ENCODE measurements at regions not wholly inside any gene's neighbourhood (a gene's known extent, or its start where the extent isn't known, plus 50 kb on each side); places are given as distances from the start of the nearest gene placed in this dataset.
A peak's percentile ranks its signal among the peaks of the same experiment; 100 is the strongest.

DNA sequence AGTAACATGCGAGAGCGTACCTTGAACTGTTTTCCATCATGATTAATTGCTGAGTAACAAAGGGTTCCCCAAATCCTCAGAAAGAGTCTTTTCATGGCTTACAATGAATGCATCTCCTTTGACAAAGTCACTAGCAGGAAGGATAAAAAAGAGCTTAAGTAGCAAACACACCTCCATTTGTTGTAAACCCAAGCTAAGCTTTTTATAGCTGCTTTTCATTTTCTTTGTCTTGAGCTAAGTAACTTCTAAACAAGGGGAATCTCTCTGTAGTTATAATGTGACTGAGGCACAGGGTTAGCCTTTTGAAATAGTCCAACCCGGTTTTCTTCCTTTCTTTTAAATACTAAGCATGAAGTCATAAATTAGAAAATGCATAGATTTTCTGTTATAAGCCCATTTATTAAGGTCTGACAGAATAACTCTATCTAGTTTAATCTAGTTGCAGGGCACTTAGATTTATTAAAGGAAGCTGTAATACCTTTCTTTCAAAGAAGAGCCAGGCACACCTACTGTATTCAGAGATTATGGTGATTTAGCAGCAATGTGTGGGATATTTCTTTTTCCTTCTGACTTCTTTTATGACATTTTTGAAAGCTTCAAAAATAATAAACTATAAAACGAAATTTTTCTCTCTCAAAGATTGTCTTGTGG is 226.9 kb upstream of the SMIM31 start:
- Histone ChIP-seq H3K4me3 (no peak overlapping the region), H3K9me3 (no peaks in the 10 kb centered on the region), H3K4me1 (no peaks in the 10 kb centered on the region), H3K27me3 (no peaks in the 10 kb centered on the region), H3K36me3 (no peaks in the 10 kb centered on the region), H3K27ac (no peak overlapping the region)
- intact Hi-C loops (cut with DNase I) = no loop called here
- DNase-seq (no peak), ATAC-seq (no peak)
- TF ChIP-seq, protein P1, sequence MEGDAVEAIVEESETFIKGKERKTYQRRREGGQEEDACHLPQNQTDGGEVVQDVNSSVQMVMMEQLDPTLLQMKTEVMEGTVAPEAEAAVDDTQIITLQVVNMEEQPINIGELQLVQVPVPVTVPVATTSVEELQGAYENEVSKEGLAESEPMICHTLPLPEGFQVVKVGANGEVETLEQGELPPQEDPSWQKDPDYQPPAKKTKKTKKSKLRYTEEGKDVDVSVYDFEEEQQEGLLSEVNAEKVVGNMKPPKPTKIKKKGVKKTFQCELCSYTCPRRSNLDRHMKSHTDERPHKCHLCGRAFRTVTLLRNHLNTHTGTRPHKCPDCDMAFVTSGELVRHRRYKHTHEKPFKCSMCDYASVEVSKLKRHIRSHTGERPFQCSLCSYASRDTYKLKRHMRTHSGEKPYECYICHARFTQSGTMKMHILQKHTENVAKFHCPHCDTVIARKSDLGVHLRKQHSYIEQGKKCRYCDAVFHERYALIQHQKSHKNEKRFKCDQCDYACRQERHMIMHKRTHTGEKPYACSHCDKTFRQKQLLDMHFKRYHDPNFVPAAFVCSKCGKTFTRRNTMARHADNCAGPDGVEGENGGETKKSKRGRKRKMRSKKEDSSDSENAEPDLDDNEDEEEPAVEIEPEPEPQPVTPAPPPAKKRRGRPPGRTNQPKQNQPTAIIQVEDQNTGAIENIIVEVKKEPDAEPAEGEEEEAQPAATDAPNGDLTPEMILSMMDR (IDR thresholded peaks at IDR 0.05) = no peak

DNA sequence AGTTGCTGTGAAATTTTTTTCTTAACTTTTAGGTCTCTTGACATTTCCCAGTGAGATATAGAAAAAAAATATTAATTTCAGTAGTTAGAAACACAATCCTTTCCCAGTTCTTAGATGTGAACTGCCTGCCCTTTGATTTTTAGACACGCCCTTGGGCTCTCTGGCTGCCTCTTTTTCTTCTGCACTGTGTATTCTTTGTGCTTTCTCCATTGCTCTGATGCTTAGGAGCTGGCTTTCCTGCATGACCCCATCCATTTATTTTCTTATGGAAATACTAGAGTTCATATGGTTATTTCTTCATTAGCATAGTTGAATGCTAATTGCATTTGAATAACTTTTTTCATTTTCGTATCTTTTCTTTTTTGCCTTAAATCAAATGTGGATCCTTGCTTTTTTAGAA is 224.9 kb upstream of the SMIM31 start:
- Histone ChIP-seq H3K27me3 (no peaks in the 10 kb centered on the region), H3K27ac (no peak overlapping the region), H3K4me3 (no peak overlapping the region), H3K4me1 (no peaks in the 10 kb centered on the region), H3K36me3 (no peaks in the 10 kb centered on the region), H3K9me3 (no peaks in the 10 kb centered on the region)
- ATAC-seq (no peak), DNase-seq (no peak)
- intact Hi-C loops (cut with DNase I) = no loop called here
- TF ChIP-seq, protein P1 (IDR thresholded peaks at IDR 0.05) = no peak

DNA sequence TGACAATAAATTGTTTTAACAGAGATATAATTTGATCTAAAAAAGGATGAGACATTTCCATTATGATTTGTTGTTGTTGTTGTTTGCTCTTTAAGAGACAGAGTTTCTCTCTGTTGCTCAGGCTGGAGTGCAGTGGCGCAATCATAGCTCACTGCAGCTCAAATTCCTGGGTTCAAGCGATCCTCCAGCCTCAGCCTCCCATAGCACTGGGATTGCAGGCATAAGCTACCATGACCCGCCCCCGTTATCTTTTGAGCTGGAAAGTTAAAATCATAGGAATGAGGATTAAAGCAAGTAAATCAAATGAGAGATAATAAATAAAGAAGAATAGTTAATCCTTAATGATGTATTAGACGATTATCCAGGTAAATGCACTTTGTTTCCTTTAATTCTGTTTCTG is 224.4 kb upstream of the SMIM31 start:
- Histone ChIP-seq H3K9me3 (no peaks in the 10 kb centered on the region), H3K4me3 (no peak overlapping the region), H3K27me3 (no peaks in the 10 kb centered on the region), H3K36me3 (no peaks in the 10 kb centered on the region), H3K4me1 (no peaks in the 10 kb centered on the region), H3K27ac (no peak overlapping the region)
- intact Hi-C loops (cut with DNase I) = no loop called here
- DNase-seq = no peak
- TF ChIP-seq, protein P1 (IDR thresholded peaks at IDR 0.05) = no peak
- ATAC-seq = no peak

DNA sequence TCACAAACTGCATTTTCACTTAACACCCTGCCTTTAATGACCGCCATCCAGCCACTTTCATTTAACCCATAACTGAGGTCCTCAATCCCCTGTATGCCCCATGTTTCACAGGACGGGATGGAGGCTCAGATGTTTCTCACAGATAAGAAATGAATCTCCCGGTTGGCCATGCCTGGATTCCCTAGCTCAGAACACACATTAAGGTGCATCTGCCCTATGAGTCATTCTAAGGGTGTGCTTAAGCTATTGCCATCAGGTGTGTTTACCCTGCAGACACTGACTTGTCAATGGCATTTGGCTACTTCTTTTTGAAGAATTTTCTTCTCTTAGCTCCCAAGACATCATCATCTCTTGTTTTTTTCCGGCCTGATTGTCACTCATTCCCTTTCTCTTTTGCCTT is 222.6 kb upstream of the SMIM31 start:
- Histone ChIP-seq H3K36me3 (no peaks in the 10 kb centered on the region), H3K9me3 (no peaks in the 10 kb centered on the region), H3K27me3 (no peaks in the 10 kb centered on the region), H3K4me3 (no peak overlapping the region), H3K4me1 (no peaks in the 10 kb centered on the region), H3K27ac (no peak overlapping the region)
- intact Hi-C loops (cut with DNase I) = no loop called here
- TF ChIP-seq, protein P1 (IDR thresholded peaks at IDR 0.05) = no peak
- ATAC-seq (no peak), DNase-seq (no peak)

DNA sequence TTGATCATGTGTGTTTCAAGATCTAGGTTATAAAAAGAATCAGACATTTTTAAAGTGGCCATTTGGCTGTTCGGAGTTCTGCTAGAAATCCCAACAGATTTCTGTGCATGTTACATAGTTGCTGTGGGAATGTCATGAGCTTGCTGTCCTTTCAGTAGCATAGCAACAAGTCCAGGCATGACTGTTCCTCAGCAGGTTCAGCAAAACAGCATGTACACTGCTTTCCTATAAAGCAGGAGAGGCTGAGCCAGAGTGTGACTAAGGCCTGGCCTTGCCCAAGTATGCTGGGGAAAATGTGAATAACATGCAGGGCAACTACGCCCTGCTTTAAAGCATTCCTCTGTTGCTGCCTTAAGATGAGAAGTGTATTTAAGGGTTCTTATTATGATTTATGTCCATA is 217.1 kb upstream of the SMIM31 start:
- intact Hi-C loops (cut with DNase I) = no loop called here
- no peak overlapping the region for H3K27ac ChIP-seq
- TF ChIP-seq, protein P1 (IDR thresholded peaks at IDR 0.05) = no peak

DNA sequence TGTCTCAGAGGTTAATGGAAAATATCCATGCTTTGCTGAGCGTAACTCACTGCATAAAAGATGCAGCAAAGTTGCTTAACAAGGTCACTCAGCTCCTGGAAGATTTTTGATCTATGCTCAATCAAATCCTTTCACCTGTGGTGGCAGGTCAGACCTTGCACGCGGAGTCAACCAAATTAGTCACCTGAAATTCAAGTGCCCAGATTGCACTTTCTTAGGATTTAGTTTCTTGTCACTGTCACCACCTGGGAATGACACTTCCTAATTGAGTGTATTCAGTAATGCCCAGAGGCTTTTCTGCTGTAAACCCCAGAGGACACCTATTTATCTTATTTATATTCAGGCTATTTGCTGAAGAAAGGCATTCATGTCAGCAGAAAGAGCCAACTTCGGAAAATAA is 215.8 kb upstream of the SMIM31 start:
- Histone ChIP-seq H3K9me3 (no peaks in the 10 kb centered on the region), H3K4me3 (no peak overlapping the region), H3K36me3 (no peaks in the 10 kb centered on the region), H3K27me3 (no peaks in the 10 kb centered on the region), H3K4me1 (no peaks in the 10 kb centered on the region), H3K27ac (no peak overlapping the region)
- intact Hi-C loops (cut with DNase I) = no loop called here
- TF ChIP-seq, protein P1 (IDR thresholded peaks at IDR 0.05) = no peak
- ATAC-seq (no peak), DNase-seq (no peak)

More for the DNA sequence above, 217.1 kb upstream of the SMIM31 start:
- Histone ChIP-seq H3K4me3 (no peak overlapping the region), H3K36me3 (no peaks in the 10 kb centered on the region), H3K9me3 (no peaks in the 10 kb centered on the region), H3K27me3 (no peaks in the 10 kb centered on the region), H3K4me1 (no peaks in the 10 kb centered on the region)
- peak; percentile 69 for ATAC-seq
- no peak for DNase-seq

Measured in upper lobe of right lung (tissue), 1 donor.